ENCODE measurements at regions not wholly inside any gene's neighbourhood (a gene's known extent, or its start where the extent isn't known, plus 50 kb on each side); places are given as distances from the start of the nearest gene placed in this dataset.

DNA sequence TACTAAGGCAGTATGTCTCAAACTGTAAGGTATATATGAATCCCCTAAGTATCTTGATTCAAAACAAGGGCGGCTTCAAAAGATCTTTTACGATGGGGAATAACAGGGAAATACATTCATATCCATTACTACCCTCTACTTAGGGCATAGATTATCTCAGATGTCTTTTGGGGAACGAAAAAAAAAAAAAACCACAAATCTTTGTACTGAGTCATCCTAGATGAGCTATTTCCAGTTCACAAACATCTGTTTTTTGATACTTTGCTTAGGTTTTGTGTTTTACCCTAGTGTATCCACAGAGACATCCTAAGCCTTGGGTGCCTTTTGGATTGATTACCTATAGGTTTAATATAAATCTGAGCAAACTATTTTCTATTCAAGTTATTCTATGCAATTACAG lies 457.2 kb downstream of the NLGN4X start:
- H3K27ac ChIP-seq: no peak overlapping the region
- H3K9me3 ChIP-seq: no peaks in the 10 kb centered on the region
- no peak overlapping the region for H3K4me2 ChIP-seq
- no peak for TF ChIP-seq Cebpa-rat (IDR thresholded peaks at IDR 0.05)
- H3K27me3 ChIP-seq: no peaks in the 10 kb centered on the region
- no peaks in the 10 kb centered on the region for H4K20me1 ChIP-seq
- H3K9ac ChIP-seq: no peak overlapping the region
- H3K36me3 ChIP-seq: no peaks in the 10 kb centered on the region
- H3K4me1 ChIP-seq: peaks cover 9% of the 10 kb centered on the region; the same call in 1 of the 2 replicates
- no peak overlapping the region for H3K4me3 ChIP-seq

DNA sequence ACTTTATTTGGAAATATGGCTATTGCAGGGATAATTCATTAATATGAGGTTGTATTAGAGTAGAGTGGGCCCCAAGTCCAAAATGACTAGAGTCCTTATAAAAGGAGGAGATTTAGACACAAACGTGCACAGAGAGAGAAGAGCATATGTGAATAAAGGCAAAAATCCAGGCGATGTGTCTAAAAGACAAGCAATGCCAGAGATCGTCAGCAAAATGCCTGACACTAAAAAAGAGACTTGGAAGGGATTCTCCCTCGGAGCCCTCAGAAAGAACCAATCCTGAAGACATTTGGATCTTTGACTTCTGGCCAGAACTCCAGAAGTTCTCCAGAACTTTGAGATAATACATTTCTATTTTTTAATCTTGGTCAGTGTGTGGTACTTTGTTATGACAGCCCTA lies 472.1 kb downstream of the NLGN4X start:
- Histone ChIP-seq H3K4me3 (no peak overlapping the region), H4K20me1 (no peaks in the 10 kb centered on the region), H3K4me1 (no peaks in the 10 kb centered on the region), H3K9me3 (peaks cover 6% of the 10 kb centered on the region; the same call in 1 of the 2 replicates), H3K4me2 (no peak overlapping the region), H3K36me3 (no peaks in the 10 kb centered on the region), H3K9ac (no peak overlapping the region), H3K27ac (no peak overlapping the region), H3K27me3 (no peaks in the 10 kb centered on the region)
- no peak for TF ChIP-seq Cebpa-rat (IDR thresholded peaks at IDR 0.05)

DNA sequence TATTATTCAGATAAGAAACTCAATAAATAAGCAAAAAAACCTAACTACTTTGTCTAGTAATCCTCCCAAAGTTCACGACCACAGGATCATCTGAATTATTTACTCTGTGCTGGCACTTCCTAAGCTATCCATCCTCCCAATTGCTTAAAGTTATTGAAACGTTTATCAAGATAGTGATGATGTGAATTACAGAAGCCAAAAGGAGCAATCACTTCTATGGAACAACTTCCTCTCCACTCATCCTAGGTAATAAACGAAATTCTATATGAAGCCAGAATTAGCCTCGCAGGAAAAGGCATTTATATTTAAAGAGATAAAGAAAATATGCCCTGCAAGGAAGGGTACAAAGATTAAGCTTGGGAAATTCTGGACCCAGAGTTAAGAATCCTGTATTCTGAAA lies 475.4 kb downstream of the NLGN4X start:
- no peaks in the 10 kb centered on the region for H4K20me1 ChIP-seq
- no peak overlapping the region for H3K9ac ChIP-seq
- H3K4me2 ChIP-seq: no peak overlapping the region
- TF ChIP-seq Cebpa-rat (IDR thresholded peaks at IDR 0.05): no peak
- no peak overlapping the region for H3K4me3 ChIP-seq
- H3K36me3 ChIP-seq: no peaks in the 10 kb centered on the region
- no peaks in the 10 kb centered on the region for H3K4me1 ChIP-seq
- no peaks in the 10 kb centered on the region for H3K9me3 ChIP-seq
- H3K27ac ChIP-seq: no peak overlapping the region
- H3K27me3 ChIP-seq: no peaks in the 10 kb centered on the region

DNA sequence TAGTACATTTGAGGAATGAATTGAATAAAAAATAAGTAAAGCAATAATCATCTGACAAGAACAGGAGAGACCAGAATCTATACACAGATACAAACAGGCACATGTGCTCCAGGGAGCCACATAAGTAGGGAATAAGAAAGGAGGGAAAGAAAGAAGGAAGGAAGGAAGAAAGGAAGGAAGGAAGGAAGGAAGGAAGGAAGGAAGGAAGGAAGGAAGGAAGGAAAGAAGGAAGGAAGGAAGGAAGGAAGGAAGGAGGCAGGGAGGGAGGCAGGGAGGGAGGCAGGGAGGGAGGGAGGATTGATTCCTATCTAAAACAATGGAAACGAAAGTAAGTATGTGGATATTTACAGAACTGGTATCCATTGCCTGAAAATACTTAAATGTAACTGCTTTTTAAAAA lies 475.8 kb downstream of the NLGN4X start:
- Histone ChIP-seq H3K4me1 (no peaks in the 10 kb centered on the region), H3K36me3 (no peaks in the 10 kb centered on the region), H4K20me1 (no peaks in the 10 kb centered on the region), H3K27ac (no peak overlapping the region), H3K9ac (no peak overlapping the region), H3K9me3 (no peaks in the 10 kb centered on the region), H3K4me2 (no peak overlapping the region), H3K4me3 (no peak overlapping the region), H3K27me3 (no peaks in the 10 kb centered on the region)
- TF ChIP-seq Cebpa-rat (IDR thresholded peaks at IDR 0.05): no peak

DNA sequence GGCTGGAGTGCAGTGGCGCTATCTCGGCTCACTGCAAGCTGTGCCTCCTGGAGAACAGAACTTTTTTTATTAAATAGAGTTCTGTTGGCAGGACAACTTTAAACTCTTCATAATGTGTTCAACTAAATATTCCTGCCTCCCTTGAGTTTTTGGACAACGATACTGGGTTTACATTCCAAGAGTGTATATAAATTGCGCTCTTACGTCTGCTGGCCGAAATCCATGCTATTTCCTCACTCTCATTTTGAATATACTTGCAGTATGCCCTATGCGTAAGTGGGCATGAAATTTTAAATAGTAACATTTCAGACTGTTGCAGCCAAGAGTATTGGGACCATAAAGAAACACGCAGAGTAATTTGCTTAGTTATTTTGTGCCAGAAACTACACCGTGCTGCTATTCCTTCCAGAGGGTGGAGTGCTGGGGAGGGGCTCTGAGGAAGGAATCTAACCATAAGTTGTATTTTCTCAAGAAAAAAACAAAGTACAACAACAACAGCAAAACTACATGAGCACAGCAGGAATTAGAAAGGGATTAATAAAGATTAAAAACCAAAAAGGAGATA lies 480.0 kb downstream of the NLGN4X start:
- H4K20me1 ChIP-seq: no peaks in the 10 kb centered on the region
- no peaks in the 10 kb centered on the region for H3K36me3 ChIP-seq
- H3K4me3 ChIP-seq: no peak overlapping the region
- H3K27ac ChIP-seq: no peak overlapping the region
- H3K4me2 ChIP-seq: no peak overlapping the region
- no peak for TF ChIP-seq Cebpa-rat (IDR thresholded peaks at IDR 0.05)
- H3K9me3 ChIP-seq: no peaks in the 10 kb centered on the region
- no peaks in the 10 kb centered on the region for H3K27me3 ChIP-seq
- peaks cover 5% of the 10 kb centered on the region; the same call in 1 of the 2 replicates for H3K4me1 ChIP-seq
- no peak overlapping the region for H3K9ac ChIP-seq

DNA sequence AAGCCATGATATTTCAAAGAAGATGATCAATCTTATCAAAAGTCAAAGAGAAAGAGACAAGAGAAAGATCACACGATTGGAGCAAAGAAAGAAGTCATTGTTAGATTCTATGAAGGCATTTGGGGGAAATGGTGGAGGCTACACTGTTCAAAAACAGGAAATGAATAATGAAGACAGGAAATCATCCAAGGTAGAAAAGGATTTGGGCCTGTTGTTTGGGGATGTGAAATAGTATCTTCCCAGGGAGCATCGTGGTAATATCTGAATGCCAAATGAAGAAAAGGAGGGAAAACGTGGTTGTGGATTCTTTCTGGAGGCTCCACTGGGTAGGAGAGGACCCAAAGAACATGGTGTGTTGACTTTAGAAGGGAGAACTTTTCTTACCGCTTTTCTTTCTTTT lies 482.4 kb downstream of the NLGN4X start:
- Histone ChIP-seq H3K27me3 (no peaks in the 10 kb centered on the region), H3K4me2 (no peak overlapping the region)
- no peak for TF ChIP-seq Cebpa-rat (IDR thresholded peaks at IDR 0.05)

DNA sequence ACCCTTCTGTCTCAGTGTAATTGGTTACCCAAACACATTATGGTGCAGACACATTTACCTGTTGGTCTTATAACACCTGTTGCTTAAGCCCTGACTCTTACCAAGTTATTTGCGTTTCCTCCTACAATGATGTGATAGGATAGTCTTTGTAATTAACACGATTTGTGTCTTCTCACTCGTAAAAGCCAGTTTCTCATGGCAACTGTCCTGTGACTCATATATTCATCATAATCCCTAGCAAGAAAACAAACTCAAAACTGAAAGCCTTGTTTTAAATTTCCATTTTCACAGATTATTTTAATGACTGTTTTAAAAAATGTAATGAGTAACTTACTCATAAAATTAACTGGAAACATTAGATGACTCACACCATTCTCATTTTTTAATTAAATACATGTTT lies 495.2 kb downstream of the NLGN4X start:
- H3K27ac ChIP-seq: no peak overlapping the region
- no peaks in the 10 kb centered on the region for H3K36me3 ChIP-seq
- no peak overlapping the region for H3K9ac ChIP-seq

More for the DNA sequence above, 482.4 kb downstream of the NLGN4X start:
- Histone ChIP-seq H3K27ac (no peak overlapping the region), H3K4me3 (no peak overlapping the region), H3K9ac (no peak overlapping the region), H3K9me3 (no peaks in the 10 kb centered on the region), H3K4me1 (peaks cover 8% of the 10 kb centered on the region), H3K36me3 (no peaks in the 10 kb centered on the region), H4K20me1 (no peaks in the 10 kb centered on the region)

DNA sequence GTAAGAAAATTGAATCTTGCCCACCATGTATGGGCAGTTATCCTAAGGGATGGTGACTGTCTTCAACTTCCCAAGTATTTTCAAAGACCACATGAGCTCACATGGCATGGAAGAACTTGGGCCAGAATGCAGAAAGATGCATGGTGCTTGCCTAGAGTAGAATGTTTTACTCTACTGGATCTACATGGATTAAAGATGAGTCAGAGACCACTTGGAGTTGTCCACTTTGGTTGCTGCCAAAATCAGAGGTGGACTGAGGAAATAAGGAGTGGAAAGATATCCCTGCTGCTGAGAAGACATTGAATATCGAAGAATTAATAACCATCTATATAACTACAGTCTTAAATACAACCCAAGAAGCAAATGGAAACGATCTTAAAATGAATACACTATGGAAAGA lies 498.1 kb downstream of the NLGN4X start:
- no peaks in the 10 kb centered on the region for H3K36me3 ChIP-seq
- H3K4me1 ChIP-seq: 0 out of 2 replicates have a peak, but pooled peaks cover 9% of the 10 kb centered on the region
- no peaks in the 10 kb centered on the region for H3K9me3 ChIP-seq
- H3K9ac ChIP-seq: no peak overlapping the region
- H3K4me2 ChIP-seq: no peak overlapping the region
- H4K20me1 ChIP-seq: no peaks in the 10 kb centered on the region
- no peaks in the 10 kb centered on the region for H3K27me3 ChIP-seq
- no peak overlapping the region for H3K27ac ChIP-seq
- TF ChIP-seq Cebpa-rat (IDR thresholded peaks at IDR 0.05): no peak
- H3K4me3 ChIP-seq: no peak overlapping the region

More for the DNA sequence above, 495.2 kb downstream of the NLGN4X start:
- H3K4me2 ChIP-seq: no peak overlapping the region
- H3K4me3 ChIP-seq: no peak overlapping the region
- H4K20me1 ChIP-seq: no peaks in the 10 kb centered on the region
- H3K4me1 ChIP-seq: peaks cover 20% of the 10 kb centered on the region
- H3K9me3 ChIP-seq: no peaks in the 10 kb centered on the region
- no peaks in the 10 kb centered on the region for H3K27me3 ChIP-seq
- no peak for TF ChIP-seq Cebpa-rat (IDR thresholded peaks at IDR 0.05)

DNA sequence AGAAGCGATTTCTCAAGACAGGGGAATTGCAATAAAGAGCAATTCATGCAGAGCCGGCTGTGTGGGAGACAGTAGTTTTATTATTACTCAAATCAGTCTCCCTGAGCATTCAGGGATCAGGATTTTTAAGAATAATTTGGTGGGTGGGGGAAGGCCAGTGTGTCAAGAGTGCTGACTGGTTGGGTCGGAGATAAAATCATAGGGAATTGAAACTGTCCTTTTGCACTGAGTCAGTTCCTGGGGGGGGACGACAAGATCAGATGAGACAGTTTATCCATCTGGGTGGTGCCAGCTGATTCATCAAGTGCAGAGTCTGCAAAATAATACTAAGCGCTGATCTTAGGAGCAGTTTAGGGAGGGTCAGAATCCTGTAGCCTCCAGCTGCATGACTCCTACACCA lies 502.4 kb downstream of the NLGN4X start:
- H3K4me1 ChIP-seq: no peaks in the 10 kb centered on the region
- H3K36me3 ChIP-seq: no peaks in the 10 kb centered on the region
- no peaks in the 10 kb centered on the region for H3K27me3 ChIP-seq
- H3K9ac ChIP-seq: no peak overlapping the region
- no peak overlapping the region for H3K4me3 ChIP-seq
- H3K27ac ChIP-seq: no peak overlapping the region
- no peak overlapping the region for H3K4me2 ChIP-seq
- no peaks in the 10 kb centered on the region for H3K9me3 ChIP-seq
- TF ChIP-seq Cebpa-rat (IDR thresholded peaks at IDR 0.05): no peak
- H4K20me1 ChIP-seq: no peaks in the 10 kb centered on the region

DNA sequence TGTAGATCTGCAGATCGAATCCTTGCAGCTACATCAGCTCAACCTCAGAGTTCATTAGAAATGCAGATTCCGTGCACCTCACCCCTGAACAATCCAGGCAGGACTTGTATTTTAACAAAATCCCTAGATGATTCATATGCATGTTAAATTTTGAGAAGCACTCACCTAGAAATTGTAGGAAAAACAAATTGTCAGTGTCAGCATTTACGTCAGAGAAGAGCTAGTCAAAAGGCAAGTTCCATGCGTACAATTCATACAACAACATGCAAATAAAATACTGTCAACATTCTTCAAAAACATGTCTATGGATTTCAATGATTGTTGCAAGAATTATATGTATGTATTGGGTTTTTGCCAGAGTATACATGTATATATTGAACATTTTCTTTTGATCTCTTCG lies 504.5 kb downstream of the NLGN4X start:
- no peak overlapping the region for H3K4me2 ChIP-seq
- TF ChIP-seq Cebpa-rat (IDR thresholded peaks at IDR 0.05): no peak
- no peaks in the 10 kb centered on the region for H3K27me3 ChIP-seq
- H3K27ac ChIP-seq: no peak overlapping the region
- H3K9me3 ChIP-seq: peaks cover 7% of the 10 kb centered on the region
- H3K4me3 ChIP-seq: no peak overlapping the region
- no peaks in the 10 kb centered on the region for H4K20me1 ChIP-seq
- no peak overlapping the region for H3K9ac ChIP-seq
- no peaks in the 10 kb centered on the region for H3K36me3 ChIP-seq
- H3K4me1 ChIP-seq: no peaks in the 10 kb centered on the region

DNA sequence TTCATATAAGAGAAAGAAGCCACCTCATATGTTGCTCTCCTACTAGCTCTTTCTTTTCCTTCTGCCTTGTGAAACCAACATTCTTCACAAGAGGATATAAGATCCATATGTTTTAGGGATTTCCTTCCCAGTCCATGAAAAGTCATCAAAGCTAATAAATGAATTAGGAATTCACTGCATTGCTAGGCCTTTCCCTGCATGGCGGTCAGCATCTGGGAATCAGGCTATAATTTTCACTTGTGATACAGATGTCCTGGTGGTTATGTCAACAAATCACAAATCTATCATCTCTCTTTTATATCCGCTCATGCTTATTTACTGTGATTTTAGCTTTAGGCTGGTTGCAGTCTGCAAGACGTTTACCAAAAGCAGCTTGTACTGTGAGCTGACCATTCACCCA lies 510.0 kb downstream of the NLGN4X start:
- Histone ChIP-seq H3K9ac (no peak overlapping the region), H3K9me3 (peaks cover 12% of the 10 kb centered on the region)

More for the DNA sequence above, 510.0 kb downstream of the NLGN4X start:
- Histone ChIP-seq H4K20me1 (no peaks in the 10 kb centered on the region), H3K36me3 (no peaks in the 10 kb centered on the region), H3K27ac (no peak overlapping the region), H3K4me2 (no peak overlapping the region), H3K4me1 (no peaks in the 10 kb centered on the region), H3K27me3 (no peaks in the 10 kb centered on the region), H3K4me3 (no peak overlapping the region)
- TF ChIP-seq Cebpa-rat (IDR thresholded peaks at IDR 0.05): no peak
